GM18870 (cell line): ENCODE measurements at regions not wholly inside any gene's neighbourhood (a gene's known extent, or its start where the extent isn't known, plus 50 kb on each side); places are given as distances from the start of the nearest gene placed in this dataset.
"Not testable (repeated sequence)": the region's sequence is repeated elsewhere in the genome, so short reads cannot be mapped to it uniquely, and the experiment has no call there.

ENCODE experiments used
- ATAC-seq: cut with Tn5 transposase; IDR thresholded peaks from one replicate; pipeline ENCODE4 v1.9.1; 2021; ENCODE audit warnings: moderate library complexity; ENCODE audit not compliant: unreplicated experiment

GRCh38 chr14:105707099-105707498, 180.7 kb downstream of the TMEM121 start:
- not testable (repeated sequence) for ATAC-seq

GRCh38 chr14:105707723-105708151, 181.4 kb downstream of the TMEM121 start:
- ATAC-seq = not testable (repeated sequence)

GRCh38 chr14:105708251-105709134, 182.1 kb downstream of the TMEM121 start:
- ATAC-seq = not testable (repeated sequence)

GRCh38 chr14:105709281-105710118, 183.1 kb downstream of the TMEM121 start:
- no peak for ATAC-seq

GRCh38 chr14:105710119-105711043, 184.0 kb downstream of the TMEM121 start:
- no peak for ATAC-seq

- no peak for ATAC-seq
Observed at GRCh38 chr14:105711044-105711620, 184.7 kb downstream of the TMEM121 start.

GRCh38 chr14:105711841-105712460, 185.6 kb downstream of the TMEM121 start:
- no peak for ATAC-seq

GRCh38 chr14:105712670-105713069, 186.3 kb downstream of the TMEM121 start:
- not testable (repeated sequence) for ATAC-seq

GRCh38 chr14:105713160-105713559, 186.8 kb downstream of the TMEM121 start:
- ATAC-seq = not testable (repeated sequence)

- ATAC-seq = not testable (repeated sequence)
Observed at GRCh38 chr14:105713836-105714235, 187.5 kb downstream of the TMEM121 start.

- not testable (repeated sequence) for ATAC-seq
Observed at GRCh38 chr14:105718787-105719186, 192.4 kb downstream of the TMEM121 start.

- ATAC-seq = not testable (repeated sequence)
Observed at GRCh38 chr14:105720106-105720505, 193.7 kb downstream of the TMEM121 start.

GRCh38 chr14:105720852-105721601, 194.6 kb downstream of the TMEM121 start:
- ATAC-seq = not testable (repeated sequence)

- not testable (repeated sequence) for ATAC-seq
Observed at GRCh38 chr14:105721602-105721970, 195.2 kb downstream of the TMEM121 start.

- not testable (repeated sequence) for ATAC-seq
Observed at GRCh38 chr14:105721996-105722709, 195.8 kb downstream of the TMEM121 start.

GRCh38 chr14:105723271-105723670, 196.9 kb downstream of the TMEM121 start:
- not testable (repeated sequence) for ATAC-seq

GRCh38 chr14:105723776-105724175, 197.4 kb downstream of the TMEM121 start:
- ATAC-seq = not testable (repeated sequence)

- ATAC-seq = not testable (repeated sequence)
Observed at GRCh38 chr14:105729825-105730368, 203.5 kb downstream of the TMEM121 start.
